Heart left ventricle (tissue), 13 donors: ENCODE measurements at regions not wholly inside any gene's neighbourhood (a gene's known extent, or its start where the extent isn't known, plus 50 kb on each side); places are given as distances from the start of the nearest gene placed in this dataset.

Experiments used
- POLR2A ChIP-seq, 2 donors: fragments of 450-650 bp; IDR thresholded peaks; one replicate each; pipeline ENCODE4 v1.6.1; 2017; ENCODE audit warnings: antibody characterized with exemption in 2 of 2, mild to moderate bottlenecking in 2 of 2, moderate library complexity in 2 of 2
- TF ChIP-seq, protein P1 (sequence below), 12 donors: fragments of 200-600 bp; sonication (generic) in 4 of 12; IDR thresholded peaks; one replicate each; pipeline versions ENCODE4 v1.5.0 to v1.8.0; 2018 to 2022; ENCODE audit warnings: antibody characterized with exemption in 12 of 12, mild to moderate bottlenecking in 5 of 12
- donor health status: ischemic (EF 13 %, LVEDD 7.1; RV severe dilation, severe dysfunction).
- donor health status: DM: no; HTN: yes; CAD: no.
- donor health status: DM: no; HTN: no; CAD: no.
- donor health status: ischemic (EF 25% LVEDD 6.9; RV normal size, moderate dysfunction).
- donor health status: ischemic (EF 25% LVEDD 5.7; RV mildly dilated, moderate dysfunction).
- donor health status: ischemic (EF 35%, LVEDD 5.7; RV mildly dilated, moderate dysfunction).
- donor health status: nonischemic (EF 11% LVEDD 7.7; RV severe dilation, severe dysfunction).
- donor health status: DM: yes; HTN: yes; CAD: no.
- donor health status: PGD.
- donor health status: ischemic (EF 29% LVEDD 5.4; RV normal size, mild dysfunction).
- donor health status: nonischemic (EF 23%, LVEDD 6.1; RV moderate dilation, normal function).

DNA sequence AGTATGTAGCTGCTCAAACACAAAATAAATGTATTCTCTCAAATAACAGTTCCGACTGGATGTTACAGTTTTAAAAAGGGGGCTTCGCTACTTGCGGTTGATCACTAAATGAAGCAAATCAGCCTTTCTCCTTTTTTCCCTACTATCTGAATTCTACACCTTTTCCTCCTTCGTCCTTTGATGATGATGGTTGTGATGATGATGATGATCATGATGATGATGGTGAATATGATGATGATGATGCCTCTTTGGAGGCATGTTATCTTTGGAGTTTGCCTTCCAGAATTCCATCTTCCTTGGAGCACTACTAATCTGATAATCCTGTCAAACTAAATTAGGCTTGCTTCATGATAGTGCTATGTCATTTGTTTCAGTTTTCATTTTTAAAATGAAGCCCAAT is 1073.3 kb downstream of the SOCS6 start:
- TF ChIP-seq, protein P1, sequence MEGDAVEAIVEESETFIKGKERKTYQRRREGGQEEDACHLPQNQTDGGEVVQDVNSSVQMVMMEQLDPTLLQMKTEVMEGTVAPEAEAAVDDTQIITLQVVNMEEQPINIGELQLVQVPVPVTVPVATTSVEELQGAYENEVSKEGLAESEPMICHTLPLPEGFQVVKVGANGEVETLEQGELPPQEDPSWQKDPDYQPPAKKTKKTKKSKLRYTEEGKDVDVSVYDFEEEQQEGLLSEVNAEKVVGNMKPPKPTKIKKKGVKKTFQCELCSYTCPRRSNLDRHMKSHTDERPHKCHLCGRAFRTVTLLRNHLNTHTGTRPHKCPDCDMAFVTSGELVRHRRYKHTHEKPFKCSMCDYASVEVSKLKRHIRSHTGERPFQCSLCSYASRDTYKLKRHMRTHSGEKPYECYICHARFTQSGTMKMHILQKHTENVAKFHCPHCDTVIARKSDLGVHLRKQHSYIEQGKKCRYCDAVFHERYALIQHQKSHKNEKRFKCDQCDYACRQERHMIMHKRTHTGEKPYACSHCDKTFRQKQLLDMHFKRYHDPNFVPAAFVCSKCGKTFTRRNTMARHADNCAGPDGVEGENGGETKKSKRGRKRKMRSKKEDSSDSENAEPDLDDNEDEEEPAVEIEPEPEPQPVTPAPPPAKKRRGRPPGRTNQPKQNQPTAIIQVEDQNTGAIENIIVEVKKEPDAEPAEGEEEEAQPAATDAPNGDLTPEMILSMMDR (IDR thresholded peaks at IDR 0.05) = no peak
- TF ChIP-seq POLR2A (IDR thresholded peaks at IDR 0.05) = no peak
